ENCODE measurements at regions not wholly inside any gene's neighbourhood (a gene's known extent, or its start where the extent isn't known, plus 50 kb on each side); places are given as distances from the start of the nearest gene placed in this dataset.

GRCh38 chr7:124261710-124262109 is 228.8 kb upstream of the TMEM229A start:
- no peak for TF ChIP-seq CTCF (IDR thresholded peaks at IDR 0.05)
- no peak for TF ChIP-seq HMGXB4 (CRISPR knock-in tag; IDR thresholded peaks at IDR 0.05)
- TF ChIP-seq CBFB (CRISPR knock-in tag; IDR thresholded peaks at IDR 0.05; ENCODE audit: low read depth): no peak
- no peak for TF ChIP-seq MLX (CRISPR knock-in tag; IDR thresholded peaks at IDR 0.05)
- no peak for TF ChIP-seq ZNF671 (CRISPR knock-in tag; IDR thresholded peaks at IDR 0.05)
- TF ChIP-seq USF1 (CRISPR knock-in tag; IDR thresholded peaks at IDR 0.05): no peak
- no peak for TF ChIP-seq MYBL2 (CRISPR knock-in tag; IDR thresholded peaks at IDR 0.05)

All from WTC11 (cell line).